Tibial artery (tissue), 4 donors: ENCODE measurements at regions not wholly inside any gene's neighbourhood (a gene's known extent, or its start where the extent isn't known, plus 50 kb on each side); places are given as distances from the start of the nearest gene placed in this dataset.

Experiments used
- DNase-seq, 2 donors: peaks; one replicate each; pipeline ENCODE4 v3.0.0-alpha.2; 2019
- H3K27ac ChIP-seq, 2 donors: fragments of 200-600 bp; sonication (generic) in 1 of 2; 1 replicate in 1 of 2; 2 replicates in 1 of 2; pipeline ENCODE4 v1.5.1; 2018 to 2019; ENCODE audit warnings: mild to moderate bottlenecking in 1 of 2
- H3K27me3 ChIP-seq, 2 donors: fragments of 200-600 bp; sonication (generic) in 1 of 2; one replicate each; pipeline versions ENCODE4 v1.5.1 to v1.6.0; 2016 to 2019
- H3K36me3 ChIP-seq, 3 donors: fragments of 200-600 bp; sonication (generic) in 2 of 3; one replicate each; pipeline ENCODE4 v1.5.1; 2016 to 2019; ENCODE audit warnings: mild to moderate bottlenecking in 2 of 3
- H3K4me1 ChIP-seq, 4 donors: fragments of 200-600 bp; sonication (generic) in 2 of 4; 1 replicate in 3 of 4; 2 replicates in 1 of 4; pipeline ENCODE4 v1.5.1; 2016 to 2019
- H3K4me3 ChIP-seq, 2 donors: fragments of 200-600 bp; sonication (generic) in 1 of 2; 1 replicate in 1 of 2; 2 replicates in 1 of 2; pipeline ENCODE4 v1.5.1; 2018 to 2019; ENCODE audit warnings: mild to moderate bottlenecking in 2 of 2
- H3K9me3 ChIP-seq, 3 donors: fragments of 200-600 bp; sonication (generic) in 1 of 3; one replicate each; pipeline ENCODE4 v1.5.1; 2016 to 2019
- intact Hi-C: fragments of 100-400 bp; cut with DNase I; formaldehyde crosslinking; loops from one replicate; pipeline ENCODE4 v1.15.0; 2023; ENCODE audit warnings: low total_unique reads
- TF ChIP-seq, protein P1 (sequence below), 2 experiments: fragments of 200-600 bp in 1 of 2; fragments of 450-650 bp in 1 of 2; IDR thresholded peaks; one replicate each; pipeline ENCODE4 v1.5.1; 2017 to 2019; ENCODE audit warnings: antibody characterized with exemption in 2 of 2, mild to moderate bottlenecking in 1 of 2, moderate library complexity in 1 of 2

DNA sequence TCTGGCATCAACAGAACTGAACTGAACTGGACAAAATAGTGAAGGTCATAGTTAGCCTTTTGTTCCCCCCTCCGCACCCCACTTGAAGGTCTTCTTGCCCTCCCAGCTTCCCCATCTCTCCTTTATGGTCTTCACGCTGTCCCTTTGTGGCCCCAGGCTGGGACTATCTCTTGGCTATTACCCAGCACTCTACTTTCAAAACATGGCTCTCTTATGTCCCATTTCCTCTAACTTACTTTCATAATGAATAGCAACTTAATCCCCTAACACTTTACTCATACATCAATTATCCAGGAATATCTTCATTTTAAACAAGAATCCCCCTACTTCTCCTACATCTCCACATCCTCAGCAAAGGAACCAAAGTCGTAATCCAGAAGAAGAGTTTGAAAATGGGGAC lies 135.3 kb upstream of the ITGB1 start:
- TF ChIP-seq, protein P1, sequence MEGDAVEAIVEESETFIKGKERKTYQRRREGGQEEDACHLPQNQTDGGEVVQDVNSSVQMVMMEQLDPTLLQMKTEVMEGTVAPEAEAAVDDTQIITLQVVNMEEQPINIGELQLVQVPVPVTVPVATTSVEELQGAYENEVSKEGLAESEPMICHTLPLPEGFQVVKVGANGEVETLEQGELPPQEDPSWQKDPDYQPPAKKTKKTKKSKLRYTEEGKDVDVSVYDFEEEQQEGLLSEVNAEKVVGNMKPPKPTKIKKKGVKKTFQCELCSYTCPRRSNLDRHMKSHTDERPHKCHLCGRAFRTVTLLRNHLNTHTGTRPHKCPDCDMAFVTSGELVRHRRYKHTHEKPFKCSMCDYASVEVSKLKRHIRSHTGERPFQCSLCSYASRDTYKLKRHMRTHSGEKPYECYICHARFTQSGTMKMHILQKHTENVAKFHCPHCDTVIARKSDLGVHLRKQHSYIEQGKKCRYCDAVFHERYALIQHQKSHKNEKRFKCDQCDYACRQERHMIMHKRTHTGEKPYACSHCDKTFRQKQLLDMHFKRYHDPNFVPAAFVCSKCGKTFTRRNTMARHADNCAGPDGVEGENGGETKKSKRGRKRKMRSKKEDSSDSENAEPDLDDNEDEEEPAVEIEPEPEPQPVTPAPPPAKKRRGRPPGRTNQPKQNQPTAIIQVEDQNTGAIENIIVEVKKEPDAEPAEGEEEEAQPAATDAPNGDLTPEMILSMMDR (IDR thresholded peaks at IDR 0.05) = no peak
- Histone ChIP-seq H3K4me3 (no peak overlapping the region), H3K27ac (no peak overlapping the region), H3K9me3 (no peaks in the 10 kb centered on the region), H3K36me3 (no peaks in the 10 kb centered on the region), H3K4me1 (no peaks in the 10 kb centered on the region), H3K27me3 (no peaks in the 10 kb centered on the region)
- intact Hi-C loops = no loop called here
- DNase-seq = no peak

- intact Hi-C loops = no loop called here
Measured at GRCh38 chr10:33092596-33092995, 134.6 kb upstream of the ITGB1 start.

DNA sequence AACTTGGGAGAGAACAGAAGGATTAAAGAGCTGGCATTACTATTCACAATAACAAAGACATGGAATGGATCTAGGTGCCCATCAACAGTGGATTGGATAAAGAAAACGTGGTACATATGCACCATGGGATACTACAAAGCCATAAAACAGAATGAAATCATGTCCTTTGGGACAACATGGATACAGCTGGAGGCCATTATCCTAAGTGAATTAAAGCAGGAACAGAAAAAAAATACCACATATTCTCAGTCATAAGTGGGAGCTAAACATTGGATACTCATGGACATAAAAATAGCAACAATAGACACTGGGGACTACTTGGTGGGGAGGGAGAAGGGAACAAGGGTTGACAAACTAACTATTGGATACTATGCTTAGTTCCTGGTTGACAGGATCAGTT lies 133.2 kb upstream of the ITGB1 start:
- Histone ChIP-seq H3K4me1 (no peaks in the 10 kb centered on the region), H3K4me3 (no peak overlapping the region), H3K27ac (no peak overlapping the region), H3K27me3 (no peaks in the 10 kb centered on the region), H3K36me3 (no peaks in the 10 kb centered on the region), H3K9me3 (no peaks in the 10 kb centered on the region)
- TF ChIP-seq, protein P1 (IDR thresholded peaks at IDR 0.05) = no peak
- DNase-seq = no peak
- intact Hi-C loops = no loop called here

More at GRCh38 chr10:33092596-33092995, 134.6 kb upstream of the ITGB1 start:
- H3K27me3 ChIP-seq = no peaks in the 10 kb centered on the region
- TF ChIP-seq, protein P1 (IDR thresholded peaks at IDR 0.05) = no peak
- no peaks in the 10 kb centered on the region for H3K9me3 ChIP-seq
- no peaks in the 10 kb centered on the region for H3K36me3 ChIP-seq
- H3K4me1 ChIP-seq = no peaks in the 10 kb centered on the region
- H3K4me3 ChIP-seq = no peak overlapping the region
- DNase-seq = no peak
- no peak overlapping the region for H3K27ac ChIP-seq

- Histone ChIP-seq H3K4me1 (no peaks in the 10 kb centered on the region), H3K9me3 (no peaks in the 10 kb centered on the region), H3K27me3 (no peaks in the 10 kb centered on the region), H3K4me3 (no peak overlapping the region), H3K36me3 (no peaks in the 10 kb centered on the region), H3K27ac (no peak overlapping the region)
- intact Hi-C loops = no loop called here
- TF ChIP-seq, protein P1 (IDR thresholded peaks at IDR 0.05) = no peak
- DNase-seq = no peak
Measured at GRCh38 chr10:33088990-33089389, 131.0 kb upstream of the ITGB1 start.

DNA sequence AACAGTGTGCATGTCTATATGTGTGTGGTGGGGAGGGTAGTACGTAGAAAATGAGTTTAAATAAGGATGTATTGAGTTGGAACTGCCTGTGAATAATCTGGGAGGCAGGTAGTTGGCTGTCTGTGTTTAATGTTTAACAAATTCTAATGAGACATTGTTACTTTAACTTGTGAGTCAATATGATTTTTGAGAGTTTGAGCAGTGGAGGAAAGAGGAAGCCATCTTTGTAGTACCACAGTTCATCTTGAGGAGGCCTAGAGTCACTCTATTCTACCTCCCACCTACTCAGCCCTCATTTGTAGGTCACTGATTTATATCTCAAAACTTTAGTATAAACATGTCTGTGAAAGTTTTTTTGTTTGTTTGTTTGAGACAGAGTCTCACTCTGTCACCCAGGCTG lies 129.9 kb upstream of the ITGB1 start:
- DNase-seq = no peak

More for the DNA sequence above, 129.9 kb upstream of the ITGB1 start:
- Histone ChIP-seq H3K36me3 (no peaks in the 10 kb centered on the region), H3K27me3 (no peaks in the 10 kb centered on the region), H3K27ac (no peak overlapping the region), H3K4me3 (no peak overlapping the region), H3K4me1 (no peaks in the 10 kb centered on the region), H3K9me3 (no peaks in the 10 kb centered on the region)
- intact Hi-C loops = no loop called here
- TF ChIP-seq, protein P1 (IDR thresholded peaks at IDR 0.05) = no peak
